Astrocyte (in vitro differentiated cells and primary cell): ENCODE measurements at regions not wholly inside any gene's neighbourhood (a gene's known extent, or its start where the extent isn't known, plus 50 kb on each side); places are given as distances from the start of the nearest gene placed in this dataset.

Experiments
- DNase-seq: peaks from one replicate; pipeline ENCODE4 v3.0.0-alpha.2; 2010; ENCODE audit warnings: low read depth
- FAIRE-seq: peaks from 2 replicates; lab custom pipeline; 2011; peaks lifted over from hg19 to GRCh38; lab: Jason Lieb, UNC
- H2AFZ ChIP-seq: 2 replicates; pipeline ENCODE4 v1.6.0; 2012; ENCODE audit warnings: low read depth, low read length, inconsistent platforms
- H3K27ac ChIP-seq: 2 replicates; pipeline ENCODE4 v1.5.1; 2011; ENCODE audit warnings: low read depth, low read length, inconsistent platforms
- H3K27me3 ChIP-seq: 2 replicates; pipeline ENCODE4 v1.6.0; 2011; ENCODE audit warnings: low read length, inconsistent platforms; ENCODE audit not compliant: insufficient read depth
- H3K36me3 ChIP-seq: 2 replicates; pipeline ENCODE4 v1.5.1; 2011; ENCODE audit warnings: low read length, inconsistent platforms; ENCODE audit not compliant: insufficient read depth
- H3K4me1 ChIP-seq: 2 replicates; pipeline ENCODE4 v1.5.1; 2011; ENCODE audit warnings: low read length, inconsistent platforms; ENCODE audit not compliant: insufficient read depth
- H3K4me2 ChIP-seq: 2 replicates; pipeline ENCODE4 v1.6.0; 2012; ENCODE audit warnings: low read length, inconsistent platforms
- H3K4me3 ChIP-seq: 2 replicates; pipeline ENCODE4 v1.5.1; 2011; ENCODE audit warnings: low read depth, mild to moderate bottlenecking, low read length, inconsistent platforms; ENCODE audit not compliant: insufficient read depth
- H3K79me2 ChIP-seq: 2 replicates; pipeline ENCODE4 v1.6.0; 2012; ENCODE audit warnings: mild to moderate bottlenecking, low read length, inconsistent platforms; ENCODE audit not compliant: insufficient read depth
- H3K9ac ChIP-seq: 2 replicates; pipeline ENCODE4 v1.6.0; 2012; ENCODE audit warnings: mild to moderate bottlenecking, low read length, inconsistent platforms
- H3K9me3 ChIP-seq: 2 replicates; pipeline ENCODE4 v1.5.1; 2012; ENCODE audit warnings: low read depth, mild to moderate bottlenecking, low read length, inconsistent platforms; ENCODE audit not compliant: insufficient read depth
- H4K20me1 ChIP-seq: 2 replicates; pipeline ENCODE4 v1.6.0; 2012; ENCODE audit warnings: low read length, inconsistent platforms; ENCODE audit not compliant: insufficient read depth
- H3K27ac Mint-ChIP-seq: one replicate; pipeline ENCODE4 v1.8.0; 2021; ENCODE audit warnings: mild to moderate bottlenecking, mixed read lengths; ENCODE audit not compliant: unreplicated experiment
- H3K27me3 Mint-ChIP-seq: one replicate; pipeline ENCODE4 v1.8.0; 2021; ENCODE audit warnings: low read depth, mixed read lengths; ENCODE audit not compliant: unreplicated experiment
- H3K36me3 Mint-ChIP-seq: one replicate; pipeline ENCODE4 v1.8.0; 2021; ENCODE audit warnings: low read depth, mixed read lengths; ENCODE audit not compliant: unreplicated experiment
- H3K4me1 Mint-ChIP-seq: one replicate; pipeline ENCODE4 v1.8.0; 2021; ENCODE audit warnings: low read depth, mixed read lengths; ENCODE audit not compliant: unreplicated experiment
- H3K4me3 Mint-ChIP-seq: one replicate; pipeline ENCODE4 v1.8.0; 2021; ENCODE audit warnings: mild to moderate bottlenecking, moderate library complexity, mixed read lengths; ENCODE audit not compliant: unreplicated experiment
- H3K9me3 Mint-ChIP-seq: one replicate; pipeline ENCODE4 v1.8.0; 2021; ENCODE audit warnings: mild to moderate bottlenecking, mixed read lengths; ENCODE audit not compliant: unreplicated experiment
- EZH2 ChIP-seq: IDR thresholded peaks from 2 replicates; pipeline ENCODE4 v1.6.1; 2012; ENCODE audit warnings: mild to moderate bottlenecking, low read length, inconsistent platforms; ENCODE audit not compliant: insufficient read depth
- TF ChIP-seq, protein P1 (sequence below): IDR thresholded peaks from 2 replicates; pipeline ENCODE4 v1.5.1; 2011; ENCODE audit warnings: low read depth, mild to moderate bottlenecking, inconsistent platforms, low read length, moderate library complexity; ENCODE audit not compliant: insufficient read depth

DNA sequence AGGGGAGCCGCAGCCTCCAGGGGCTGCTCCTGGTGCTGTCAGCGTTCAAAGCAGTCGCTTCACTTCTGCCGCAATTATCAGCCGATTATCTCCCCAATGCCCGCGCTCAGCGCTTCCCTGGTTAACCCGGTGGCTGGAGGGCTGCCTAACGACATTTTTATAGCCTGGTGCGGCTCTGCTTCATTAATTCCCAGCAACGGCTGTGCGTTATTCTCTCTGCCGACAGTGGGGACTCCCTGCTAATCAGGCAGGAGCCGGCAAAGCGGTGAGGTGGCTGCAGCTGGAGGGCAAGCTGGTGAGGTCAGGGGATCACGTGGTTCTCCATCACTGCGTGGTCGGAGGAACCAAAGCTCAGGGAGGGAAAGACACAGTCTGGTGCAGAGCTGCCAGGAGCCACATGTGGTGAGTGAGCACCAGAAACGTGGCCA is 62.9 kb downstream of the GLRX5 start:
- no peaks in the 10 kb centered on the region for H3K9me3 ChIP-seq
- FAIRE-seq (no peak), DNase-seq (peak; percentile 14)
- peaks cover 2% of the 10 kb centered on the region for H3K27me3 ChIP-seq
- no peaks in the 10 kb centered on the region for H3K4me1 ChIP-seq
- H3K79me2 ChIP-seq: no peaks in the 10 kb centered on the region
- H3K9ac ChIP-seq: no peak overlapping the region
- H3K4me3 ChIP-seq: no peak overlapping the region
- H2AFZ ChIP-seq: peak overlapping the region; percentile 56
- H3K27ac ChIP-seq: no peak overlapping the region
- no peaks in the 10 kb centered on the region for H3K4me1 Mint-ChIP-seq
- no peaks in the 10 kb centered on the region for H3K9me3 Mint-ChIP-seq
- H3K4me2 ChIP-seq: peak overlapping the region; percentile 62
- peaks cover 16% of the 10 kb centered on the region for H3K27me3 Mint-ChIP-seq
- no peak overlapping the region for H3K4me3 Mint-ChIP-seq
- H3K36me3 ChIP-seq: no peaks in the 10 kb centered on the region
- H3K27ac Mint-ChIP-seq: no peak overlapping the region
- no peaks in the 10 kb centered on the region for H3K36me3 Mint-ChIP-seq
- TF ChIP-seq, protein P1, sequence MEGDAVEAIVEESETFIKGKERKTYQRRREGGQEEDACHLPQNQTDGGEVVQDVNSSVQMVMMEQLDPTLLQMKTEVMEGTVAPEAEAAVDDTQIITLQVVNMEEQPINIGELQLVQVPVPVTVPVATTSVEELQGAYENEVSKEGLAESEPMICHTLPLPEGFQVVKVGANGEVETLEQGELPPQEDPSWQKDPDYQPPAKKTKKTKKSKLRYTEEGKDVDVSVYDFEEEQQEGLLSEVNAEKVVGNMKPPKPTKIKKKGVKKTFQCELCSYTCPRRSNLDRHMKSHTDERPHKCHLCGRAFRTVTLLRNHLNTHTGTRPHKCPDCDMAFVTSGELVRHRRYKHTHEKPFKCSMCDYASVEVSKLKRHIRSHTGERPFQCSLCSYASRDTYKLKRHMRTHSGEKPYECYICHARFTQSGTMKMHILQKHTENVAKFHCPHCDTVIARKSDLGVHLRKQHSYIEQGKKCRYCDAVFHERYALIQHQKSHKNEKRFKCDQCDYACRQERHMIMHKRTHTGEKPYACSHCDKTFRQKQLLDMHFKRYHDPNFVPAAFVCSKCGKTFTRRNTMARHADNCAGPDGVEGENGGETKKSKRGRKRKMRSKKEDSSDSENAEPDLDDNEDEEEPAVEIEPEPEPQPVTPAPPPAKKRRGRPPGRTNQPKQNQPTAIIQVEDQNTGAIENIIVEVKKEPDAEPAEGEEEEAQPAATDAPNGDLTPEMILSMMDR: no peak
- no peak for TF ChIP-seq EZH2
- no peaks in the 10 kb centered on the region for H4K20me1 ChIP-seq

DNA sequence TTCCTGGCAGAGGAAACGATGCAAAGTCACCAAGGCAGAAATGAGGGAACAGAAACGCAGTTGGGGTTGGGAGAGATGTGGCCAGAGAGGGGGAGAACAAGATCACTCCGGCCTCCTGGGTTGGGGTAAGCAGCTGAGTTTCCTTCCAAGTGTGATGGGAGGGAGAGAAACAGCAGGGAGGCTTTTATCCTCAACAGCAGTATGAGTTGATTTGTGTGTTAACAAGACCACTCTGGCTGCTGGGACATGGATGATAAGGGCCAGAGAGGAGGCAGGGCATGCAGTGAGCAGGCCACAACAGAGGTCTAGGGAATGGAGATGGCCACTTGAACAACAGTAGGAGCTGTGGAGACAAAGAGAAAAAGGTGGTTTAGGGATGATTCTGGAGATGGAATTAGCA is 66.8 kb downstream of the GLRX5 start:
- H3K4me2 ChIP-seq: no peak overlapping the region
- H3K9me3 ChIP-seq: no peaks in the 10 kb centered on the region
- DNase-seq: no peak
- H3K27me3 ChIP-seq: peaks cover 2% of the 10 kb centered on the region
- Mint-ChIP-seq H3K4me3 (no peak overlapping the region), H3K27me3 (peaks cover 21% of the 10 kb centered on the region), H3K9me3 (no peaks in the 10 kb centered on the region), H3K36me3 (no peaks in the 10 kb centered on the region), H3K4me1 (no peaks in the 10 kb centered on the region), H3K27ac (no peak overlapping the region)
- no peak overlapping the region for H3K27ac ChIP-seq
- H3K4me1 ChIP-seq: no peaks in the 10 kb centered on the region
- no peak overlapping the region for H3K9ac ChIP-seq
- H3K4me3 ChIP-seq: no peak overlapping the region
- FAIRE-seq: no peak
- H2AFZ ChIP-seq: no peak overlapping the region
- no peaks in the 10 kb centered on the region for H3K36me3 ChIP-seq
- no peaks in the 10 kb centered on the region for H3K79me2 ChIP-seq
- TF ChIP-seq EZH2: no peak
- TF ChIP-seq, protein P1: no peak
- no peaks in the 10 kb centered on the region for H4K20me1 ChIP-seq

DNA sequence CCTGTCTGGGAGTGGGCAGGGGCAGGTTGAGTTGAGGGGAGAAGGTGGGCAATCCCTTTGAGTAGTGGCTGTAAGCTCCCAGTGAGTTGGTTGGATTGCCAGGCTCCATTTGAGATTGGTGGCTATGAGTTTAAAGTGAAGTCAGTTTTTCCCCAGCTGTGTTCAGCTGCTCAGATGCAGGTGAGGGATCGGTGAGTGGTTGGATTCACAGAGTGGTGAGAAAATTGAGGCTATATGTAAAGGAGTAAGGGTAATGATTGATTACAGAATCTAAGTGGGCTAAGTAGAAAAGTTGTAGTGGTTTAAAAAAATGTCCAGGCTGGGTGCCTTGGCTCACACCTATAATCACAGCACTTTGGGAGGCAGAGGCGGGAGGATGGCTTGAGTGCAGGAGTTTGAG is 68.6 kb downstream of the GLRX5 start:
- no peak overlapping the region for H2AFZ ChIP-seq
- FAIRE-seq: no peak
- H3K9me3 ChIP-seq: no peaks in the 10 kb centered on the region
- no peak overlapping the region for H3K4me2 ChIP-seq
- no peak overlapping the region for H3K27ac ChIP-seq
- H3K27me3 ChIP-seq: no peaks in the 10 kb centered on the region
- no peak for DNase-seq
- no peaks in the 10 kb centered on the region for H3K79me2 ChIP-seq
- H3K27me3 Mint-ChIP-seq: peaks cover 28% of the 10 kb centered on the region
- TF ChIP-seq EZH2: no peak
- TF ChIP-seq, protein P1: no peak
- H3K4me1 Mint-ChIP-seq: no peaks in the 10 kb centered on the region
- no peaks in the 10 kb centered on the region for H3K36me3 Mint-ChIP-seq
- no peaks in the 10 kb centered on the region for H3K36me3 ChIP-seq
- no peaks in the 10 kb centered on the region for H3K4me1 ChIP-seq
- no peaks in the 10 kb centered on the region for H3K9me3 Mint-ChIP-seq
- H3K9ac ChIP-seq: no peak overlapping the region
- H3K27ac Mint-ChIP-seq: no peak overlapping the region
- H3K4me3 Mint-ChIP-seq: no peak overlapping the region
- H4K20me1 ChIP-seq: no peaks in the 10 kb centered on the region
- no peak overlapping the region for H3K4me3 ChIP-seq
